Omental fat pad (tissue), 3 donors: ENCODE measurements at regions not wholly inside any gene's neighbourhood (a gene's known extent, or its start where the extent isn't known, plus 50 kb on each side); places are given as distances from the start of the nearest gene placed in this dataset.

Experiments
- ATAC-seq: fragments of 150-250 bp; one replicate; pipeline ENCODE4 v1.9.1; 2016; ENCODE audit warnings: mild to moderate bottlenecking, moderate library complexity; ENCODE audit not compliant: low FRiP score
- DNase-seq: peaks from one replicate; pipeline ENCODE4 v3.0.0-alpha.2; 2019; ENCODE audit warnings: low spot score
- CTCF ChIP-seq, 3 donors: fragments of 450-650 bp; IDR thresholded peaks; one replicate each; pipeline ENCODE4 v1.5.1; 2016 to 2017; ENCODE audit warnings: antibody characterized with exemption in 3 of 3, mild to moderate bottlenecking in 3 of 3, moderate library complexity in 2 of 3

DNA sequence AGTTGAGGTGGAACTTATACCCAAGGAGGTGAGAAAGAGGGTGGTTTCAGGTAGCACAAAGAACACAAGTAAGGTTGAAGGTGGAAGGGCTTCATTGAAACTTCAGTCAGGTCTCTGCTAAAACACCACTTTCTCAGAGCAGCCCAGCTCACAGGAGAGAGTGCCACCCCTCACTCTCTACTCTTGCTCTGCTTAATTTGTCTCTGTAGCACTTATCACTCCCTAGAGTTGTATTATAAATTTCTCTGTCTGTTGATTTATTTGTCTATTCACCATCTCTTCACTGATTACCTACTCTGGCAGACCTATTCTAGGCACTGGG is 353.8 kb upstream of the CNR1 start:
- peak; percentile 37 for ATAC-seq
- no peak for TF ChIP-seq CTCF (IDR thresholded peaks at IDR 0.05)
- DNase-seq, result no peak

DNA sequence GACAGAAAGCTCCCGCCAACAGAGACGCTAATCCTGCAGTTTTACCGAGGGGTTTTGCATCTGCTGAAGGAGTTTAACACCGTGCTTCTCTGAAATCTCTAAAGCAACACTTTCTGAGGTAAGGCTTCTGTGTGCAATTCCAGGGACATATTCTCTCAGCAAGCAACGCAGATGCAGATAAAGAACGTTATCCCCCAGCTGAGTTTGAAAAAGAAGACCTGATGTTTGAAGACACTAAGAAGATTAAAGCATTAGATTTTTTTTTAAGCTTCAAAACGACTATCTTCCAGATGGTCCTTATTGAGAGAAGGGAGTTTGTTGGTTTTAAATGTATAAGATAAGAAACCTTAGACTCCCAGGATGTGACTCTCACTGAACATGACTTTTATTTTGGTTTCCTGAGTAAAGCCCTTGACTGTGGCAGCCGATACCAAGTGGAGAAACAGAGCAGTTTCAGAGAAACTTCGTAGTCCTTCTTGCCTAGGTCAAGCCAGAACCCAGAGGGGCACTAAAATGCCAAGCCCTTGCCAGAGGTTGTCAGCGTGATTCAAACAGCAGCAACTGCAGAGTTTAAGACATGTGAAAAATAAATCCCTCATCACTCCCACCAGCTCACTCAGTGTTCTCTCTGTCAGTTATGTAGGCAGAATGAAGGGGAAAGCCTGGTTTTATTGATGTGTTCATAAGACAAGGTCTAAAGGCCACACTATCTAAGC is 353.3 kb upstream of the CNR1 start:
- ATAC-seq (no peak), DNase-seq (no peak)
- TF ChIP-seq CTCF (IDR thresholded peaks at IDR 0.05), result no peak

DNA sequence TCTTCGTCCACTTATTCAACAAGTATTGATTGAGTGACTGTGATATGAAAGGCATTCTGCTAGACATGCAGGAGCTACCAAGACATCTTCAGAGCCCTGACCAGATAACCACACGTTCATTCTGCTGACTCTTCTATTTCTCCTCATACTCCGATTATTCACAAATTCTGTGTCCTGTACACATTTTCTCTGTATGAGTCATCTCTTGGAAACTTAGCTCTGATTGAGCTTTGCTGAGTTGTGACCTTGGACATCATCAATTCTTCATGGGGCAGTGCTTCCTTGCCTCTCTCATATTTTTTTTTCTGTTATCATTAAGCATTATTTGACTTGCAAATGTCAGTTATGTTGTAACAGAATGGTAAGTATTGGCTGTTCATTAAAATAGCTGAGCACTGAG is 351.6 kb upstream of the CNR1 start:
- no peak for TF ChIP-seq CTCF (IDR thresholded peaks at IDR 0.05)

DNA sequence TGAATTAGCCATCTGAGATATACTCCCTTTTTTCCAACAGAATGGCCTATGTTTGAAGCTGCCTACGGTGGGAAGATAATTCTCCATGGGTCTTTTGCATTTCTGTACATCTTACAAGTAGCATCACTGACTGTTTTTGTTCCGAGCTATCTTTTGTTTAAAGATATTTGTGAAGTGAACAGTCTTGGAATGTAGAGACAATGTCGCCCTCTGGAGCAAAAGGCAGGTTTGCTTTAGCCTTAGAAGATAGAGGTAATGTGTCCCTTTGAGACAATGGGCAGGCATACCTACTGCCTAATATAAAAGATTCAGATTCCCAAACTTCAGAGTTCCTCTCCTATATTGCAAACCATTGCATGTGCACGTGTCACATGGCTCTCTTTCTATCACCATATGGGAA is 347.8 kb upstream of the CNR1 start:
- no peak for TF ChIP-seq CTCF (IDR thresholded peaks at IDR 0.05)
- DNase-seq (no peak), ATAC-seq (no peak)

More for the DNA sequence above, 351.6 kb upstream of the CNR1 start:
- ATAC-seq, result no peak
- no peak for DNase-seq

- DNase-seq (no peak), ATAC-seq (no peak)
- TF ChIP-seq CTCF (IDR thresholded peaks at IDR 0.05), result no peak
These were observed 347.3 kb upstream of the CNR1 start for GRCh38 chr6:88513471-88513870.

GRCh38 chr6:88512951-88513350 is 346.8 kb upstream of the CNR1 start:
- no peak for ATAC-seq
- TF ChIP-seq CTCF (IDR thresholded peaks at IDR 0.05), result no peak
- no peak for DNase-seq

- ATAC-seq (no peak), DNase-seq (no peak)
- no peak for TF ChIP-seq CTCF (IDR thresholded peaks at IDR 0.05)
These were observed 336.2 kb upstream of the CNR1 start for GRCh38 chr6:88502391-88502790.
